ENCODE measurements at regions not wholly inside any gene's neighbourhood (a gene's known extent, or its start where the extent isn't known, plus 50 kb on each side); places are given as distances from the start of the nearest gene placed in this dataset.

DNA sequence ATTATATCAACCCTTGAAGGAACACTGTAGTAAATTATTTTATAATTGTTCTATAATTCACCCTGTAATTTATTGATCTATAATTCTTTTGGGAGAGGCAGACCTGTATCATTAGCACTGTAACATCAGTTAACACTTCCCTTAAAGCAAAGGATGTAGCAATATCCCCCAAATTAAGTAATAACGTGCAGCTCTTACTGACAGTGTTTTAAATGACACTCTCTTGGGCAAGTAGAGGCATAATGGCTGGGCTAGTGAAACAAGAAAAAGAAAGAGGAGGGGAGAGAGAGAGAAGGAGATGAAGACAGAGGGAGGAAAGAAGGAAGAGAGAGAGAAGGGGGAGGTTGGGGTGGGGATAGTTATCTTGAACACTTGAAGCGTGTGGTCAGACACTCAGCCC, 161.0 kb upstream of the RNF32 start (continued):
- TF ChIP-seq HMGXB4 (CRISPR knock-in tag; IDR thresholded peaks at IDR 0.05; ENCODE audit: borderline replicate concordance) (no peak), RFX5 (IDR thresholded peaks at IDR 0.05) (no peak), RAD21 (conservative IDR thresholded peaks at IDR 0.05 in 1 of 2, IDR thresholded peaks at IDR 0.05 in 1 of 2) (no peak), SREBF2 (IDR thresholded peaks at IDR 0.05) (no peak), ZSCAN20 (CRISPR knock-in tag; IDR thresholded peaks at IDR 0.05) (no peak), NR3C1 (IDR thresholded peaks at IDR 0.05) (no peak), POLR2A (IDR thresholded peaks at IDR 0.05; ENCODE audit: low read length) (no peak), PBX3 (IDR thresholded peaks at IDR 0.05) (no peak), MAZ (IDR thresholded peaks at IDR 0.05; ENCODE audit: borderline replicate concordance, low read depth, low read length) (no peak), HOXA7 (CRISPR knock-in tag; IDR thresholded peaks at IDR 0.05) (no peak), KDM5A (IDR thresholded peaks at IDR 0.05) (no peak), NPAS2 (CRISPR knock-in tag; IDR thresholded peaks at IDR 0.05; ENCODE audit: borderline replicate concordance) (no peak), CBX8 (IDR thresholded peaks at IDR 0.05) (no peak)

DNA sequence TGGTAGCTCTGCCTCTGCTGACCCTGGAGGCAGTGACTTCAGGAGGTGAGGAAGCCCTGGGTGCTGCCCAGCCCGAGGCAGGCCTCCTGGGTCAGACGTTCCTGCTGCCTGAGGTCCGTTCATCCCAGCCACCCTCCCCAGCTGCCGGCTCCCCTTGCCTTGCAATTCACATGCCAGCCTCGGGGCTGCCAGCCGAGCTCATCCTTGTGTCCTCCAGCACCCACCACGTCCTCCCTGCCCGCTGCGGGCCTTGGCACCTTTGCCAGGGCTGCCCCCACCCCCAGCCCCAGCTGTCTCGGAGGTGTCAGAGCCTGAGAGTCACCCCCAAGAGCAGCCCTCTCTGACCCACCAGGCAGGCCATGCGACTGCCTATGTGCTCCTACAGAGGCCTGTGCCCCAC, 162.1 kb upstream of the RNF32 start:
- Histone ChIP-seq H3K9me3 (no peaks in the 10 kb centered on the region), H3K27ac (no peak overlapping the region), H3K4me3 (no peak overlapping the region), H3K4me2 (no peak overlapping the region), H3K4me1 (peaks cover 19% of the 10 kb centered on the region)
- ATAC-seq (no peak; a peak in 1 of 6 replicates), FAIRE-seq (no peak), DNase-seq (ENCODE audit: low read depth in 1 of 2, low spot score in 1 of 2) (no peak)
- TF ChIP-seq FOSL2 (IDR thresholded peaks at IDR 0.05) (no peak), FOSL2 (CRISPR knock-in tag; IDR thresholded peaks at IDR 0.05) (no peak), CBX8 (IDR thresholded peaks at IDR 0.05) (no peak), E2F6 (IDR thresholded peaks at IDR 0.05; ENCODE audit: borderline replicate concordance, low read depth) (no peak), TP53 (CRISPR knock-in tag; IDR thresholded peaks at IDR 0.05) (no peak), EHMT2 (IDR thresholded peaks at IDR 0.05; ENCODE audit: low read depth) (no peak), GATA3 (IDR thresholded peaks at IDR 0.05; ENCODE audit: borderline replicate concordance) (no peak), CHD2 (IDR thresholded peaks at IDR 0.05; ENCODE audit: low read length, partially characterized antibody) (no peak), CBX2 (IDR thresholded peaks at IDR 0.05; ENCODE audit: borderline replicate concordance, low read depth) (no peak), HMGXB4 (CRISPR knock-in tag; IDR thresholded peaks at IDR 0.05; ENCODE audit: borderline replicate concordance) (no peak), RFX5 (IDR thresholded peaks at IDR 0.05) (no peak), SREBF2 (IDR thresholded peaks at IDR 0.05) (no peak), KDM1A (IDR thresholded peaks at IDR 0.05; ENCODE audit: low read depth) (no peak), MYC (IDR thresholded peaks at IDR 0.05; ENCODE audit: borderline replicate concordance, low read length) (no peak), CEBPB (IDR thresholded peaks at IDR 0.05) (no peak), RAD21 (conservative IDR thresholded peaks at IDR 0.05 in 1 of 2, IDR thresholded peaks at IDR 0.05 in 1 of 2) (no peak), HOXB13 (CRISPR knock-in tag; IDR thresholded peaks at IDR 0.05; ENCODE audit: low read depth) (no peak)
- TF ChIP-seq, protein P1, sequence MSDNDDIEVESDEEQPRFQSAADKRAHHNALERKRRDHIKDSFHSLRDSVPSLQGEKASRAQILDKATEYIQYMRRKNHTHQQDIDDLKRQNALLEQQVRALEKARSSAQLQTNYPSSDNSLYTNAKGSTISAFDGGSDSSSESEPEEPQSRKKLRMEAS (IDR thresholded peaks at IDR 0.05) = no peak
- ChIA-PET POLR2A (no interaction called here), CTCF (no interaction called here)
- WGBS (ENCODE audit: missing lambda C conversion rate) = 58% methylated on average over 10 of the region's 11 CpGs
